ENCODE measurements at regions not wholly inside any gene's neighbourhood (a gene's known extent, or its start where the extent isn't known, plus 50 kb on each side); places are given as distances from the start of the nearest gene placed in this dataset.

DNA sequence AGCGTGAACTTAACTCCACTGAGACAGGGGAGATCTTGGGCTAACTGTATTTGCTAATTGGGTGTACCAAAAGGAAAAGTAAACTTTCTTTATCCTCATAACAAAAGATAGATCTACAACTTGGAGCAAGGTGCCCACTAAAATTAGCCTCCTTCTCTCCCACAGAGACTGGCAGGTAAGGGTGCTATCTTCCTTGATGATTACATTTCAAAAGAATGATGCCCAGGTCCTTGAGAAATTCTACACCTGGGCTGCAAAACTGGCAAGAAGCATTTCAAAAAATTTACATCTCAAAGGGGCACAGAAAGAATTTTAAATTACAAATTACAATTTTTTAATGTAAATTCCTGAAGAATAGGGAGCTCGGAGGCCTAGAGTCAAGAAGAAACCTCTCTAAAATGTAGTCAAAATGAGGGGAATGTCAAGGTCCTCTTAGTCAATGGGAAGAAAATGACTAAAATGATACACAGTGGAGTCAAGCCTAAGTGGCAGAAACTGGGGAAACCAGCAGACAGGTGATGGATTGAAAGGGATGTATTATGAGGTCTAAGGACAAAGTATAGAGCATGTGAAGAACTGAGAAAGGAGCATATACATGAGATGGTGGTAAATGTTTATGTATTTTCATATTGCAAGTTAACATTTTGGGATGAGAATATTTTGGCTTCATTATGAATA is 348.3 kb upstream of the TUSC1 start:
- TF ChIP-seq, protein P1, sequence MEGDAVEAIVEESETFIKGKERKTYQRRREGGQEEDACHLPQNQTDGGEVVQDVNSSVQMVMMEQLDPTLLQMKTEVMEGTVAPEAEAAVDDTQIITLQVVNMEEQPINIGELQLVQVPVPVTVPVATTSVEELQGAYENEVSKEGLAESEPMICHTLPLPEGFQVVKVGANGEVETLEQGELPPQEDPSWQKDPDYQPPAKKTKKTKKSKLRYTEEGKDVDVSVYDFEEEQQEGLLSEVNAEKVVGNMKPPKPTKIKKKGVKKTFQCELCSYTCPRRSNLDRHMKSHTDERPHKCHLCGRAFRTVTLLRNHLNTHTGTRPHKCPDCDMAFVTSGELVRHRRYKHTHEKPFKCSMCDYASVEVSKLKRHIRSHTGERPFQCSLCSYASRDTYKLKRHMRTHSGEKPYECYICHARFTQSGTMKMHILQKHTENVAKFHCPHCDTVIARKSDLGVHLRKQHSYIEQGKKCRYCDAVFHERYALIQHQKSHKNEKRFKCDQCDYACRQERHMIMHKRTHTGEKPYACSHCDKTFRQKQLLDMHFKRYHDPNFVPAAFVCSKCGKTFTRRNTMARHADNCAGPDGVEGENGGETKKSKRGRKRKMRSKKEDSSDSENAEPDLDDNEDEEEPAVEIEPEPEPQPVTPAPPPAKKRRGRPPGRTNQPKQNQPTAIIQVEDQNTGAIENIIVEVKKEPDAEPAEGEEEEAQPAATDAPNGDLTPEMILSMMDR (IDR thresholded peaks at IDR 0.05), result no peak
- TF ChIP-seq GATA2 (CRISPR knock-in tag; IDR thresholded peaks at IDR 0.05) (no peak), YY1 (IDR thresholded peaks at IDR 0.05; ENCODE audit: low read depth) (no peak), RFX5 (IDR thresholded peaks at IDR 0.05; ENCODE audit: low read length) (no peak), NFIC (IDR thresholded peaks at IDR 0.05; ENCODE audit: borderline replicate concordance) (no peak), RAD21 (IDR thresholded peaks at IDR 0.05; ENCODE audit: low read length) (no peak), MEF2A (IDR thresholded peaks at IDR 0.05; ENCODE audit: borderline replicate concordance, low read depth) (no peak), EP300 (IDR thresholded peaks at IDR 0.05; ENCODE audit: borderline replicate concordance in 1 of 2, low read depth in 1 of 2, low read length in 1 of 2) (no peak), SMC3 (IDR thresholded peaks at IDR 0.05; ENCODE audit: low read depth, low read length) (no peak)
- TF ChIP-seq, protein P2, sequence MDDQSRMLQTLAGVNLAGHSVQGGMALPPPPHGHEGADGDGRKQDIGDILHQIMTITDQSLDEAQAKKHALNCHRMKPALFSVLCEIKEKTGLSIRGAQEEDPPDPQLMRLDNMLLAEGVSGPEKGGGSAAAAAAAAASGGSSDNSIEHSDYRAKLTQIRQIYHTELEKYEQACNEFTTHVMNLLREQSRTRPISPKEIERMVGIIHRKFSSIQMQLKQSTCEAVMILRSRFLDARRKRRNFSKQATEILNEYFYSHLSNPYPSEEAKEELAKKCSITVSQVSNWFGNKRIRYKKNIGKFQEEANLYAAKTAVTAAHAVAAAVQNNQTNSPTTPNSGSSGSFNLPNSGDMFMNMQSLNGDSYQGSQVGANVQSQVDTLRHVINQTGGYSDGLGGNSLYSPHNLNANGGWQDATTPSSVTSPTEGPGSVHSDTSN (IDR thresholded peaks at IDR 0.05), result no peak
- TF ChIP-seq, protein P3, sequence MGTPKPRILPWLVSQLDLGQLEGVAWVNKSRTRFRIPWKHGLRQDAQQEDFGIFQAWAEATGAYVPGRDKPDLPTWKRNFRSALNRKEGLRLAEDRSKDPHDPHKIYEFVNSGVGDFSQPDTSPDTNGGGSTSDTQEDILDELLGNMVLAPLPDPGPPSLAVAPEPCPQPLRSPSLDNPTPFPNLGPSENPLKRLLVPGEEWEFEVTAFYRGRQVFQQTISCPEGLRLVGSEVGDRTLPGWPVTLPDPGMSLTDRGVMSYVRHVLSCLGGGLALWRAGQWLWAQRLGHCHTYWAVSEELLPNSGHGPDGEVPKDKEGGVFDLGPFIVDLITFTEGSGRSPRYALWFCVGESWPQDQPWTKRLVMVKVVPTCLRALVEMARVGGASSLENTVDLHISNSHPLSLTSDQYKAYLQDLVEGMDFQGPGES (IDR thresholded peaks at IDR 0.05; ENCODE audit: low read depth, low read length), result no peak
- TF ChIP-seq, protein P4, sequence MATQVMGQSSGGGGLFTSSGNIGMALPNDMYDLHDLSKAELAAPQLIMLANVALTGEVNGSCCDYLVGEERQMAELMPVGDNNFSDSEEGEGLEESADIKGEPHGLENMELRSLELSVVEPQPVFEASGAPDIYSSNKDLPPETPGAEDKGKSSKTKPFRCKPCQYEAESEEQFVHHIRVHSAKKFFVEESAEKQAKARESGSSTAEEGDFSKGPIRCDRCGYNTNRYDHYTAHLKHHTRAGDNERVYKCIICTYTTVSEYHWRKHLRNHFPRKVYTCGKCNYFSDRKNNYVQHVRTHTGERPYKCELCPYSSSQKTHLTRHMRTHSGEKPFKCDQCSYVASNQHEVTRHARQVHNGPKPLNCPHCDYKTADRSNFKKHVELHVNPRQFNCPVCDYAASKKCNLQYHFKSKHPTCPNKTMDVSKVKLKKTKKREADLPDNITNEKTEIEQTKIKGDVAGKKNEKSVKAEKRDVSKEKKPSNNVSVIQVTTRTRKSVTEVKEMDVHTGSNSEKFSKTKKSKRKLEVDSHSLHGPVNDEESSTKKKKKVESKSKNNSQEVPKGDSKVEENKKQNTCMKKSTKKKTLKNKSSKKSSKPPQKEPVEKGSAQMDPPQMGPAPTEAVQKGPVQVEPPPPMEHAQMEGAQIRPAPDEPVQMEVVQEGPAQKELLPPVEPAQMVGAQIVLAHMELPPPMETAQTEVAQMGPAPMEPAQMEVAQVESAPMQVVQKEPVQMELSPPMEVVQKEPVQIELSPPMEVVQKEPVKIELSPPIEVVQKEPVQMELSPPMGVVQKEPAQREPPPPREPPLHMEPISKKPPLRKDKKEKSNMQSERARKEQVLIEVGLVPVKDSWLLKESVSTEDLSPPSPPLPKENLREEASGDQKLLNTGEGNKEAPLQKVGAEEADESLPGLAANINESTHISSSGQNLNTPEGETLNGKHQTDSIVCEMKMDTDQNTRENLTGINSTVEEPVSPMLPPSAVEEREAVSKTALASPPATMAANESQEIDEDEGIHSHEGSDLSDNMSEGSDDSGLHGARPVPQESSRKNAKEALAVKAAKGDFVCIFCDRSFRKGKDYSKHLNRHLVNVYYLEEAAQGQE (IDR thresholded peaks at IDR 0.05; ENCODE audit: low read depth, low read length), result no peak
- TF ChIP-seq, protein P5, sequence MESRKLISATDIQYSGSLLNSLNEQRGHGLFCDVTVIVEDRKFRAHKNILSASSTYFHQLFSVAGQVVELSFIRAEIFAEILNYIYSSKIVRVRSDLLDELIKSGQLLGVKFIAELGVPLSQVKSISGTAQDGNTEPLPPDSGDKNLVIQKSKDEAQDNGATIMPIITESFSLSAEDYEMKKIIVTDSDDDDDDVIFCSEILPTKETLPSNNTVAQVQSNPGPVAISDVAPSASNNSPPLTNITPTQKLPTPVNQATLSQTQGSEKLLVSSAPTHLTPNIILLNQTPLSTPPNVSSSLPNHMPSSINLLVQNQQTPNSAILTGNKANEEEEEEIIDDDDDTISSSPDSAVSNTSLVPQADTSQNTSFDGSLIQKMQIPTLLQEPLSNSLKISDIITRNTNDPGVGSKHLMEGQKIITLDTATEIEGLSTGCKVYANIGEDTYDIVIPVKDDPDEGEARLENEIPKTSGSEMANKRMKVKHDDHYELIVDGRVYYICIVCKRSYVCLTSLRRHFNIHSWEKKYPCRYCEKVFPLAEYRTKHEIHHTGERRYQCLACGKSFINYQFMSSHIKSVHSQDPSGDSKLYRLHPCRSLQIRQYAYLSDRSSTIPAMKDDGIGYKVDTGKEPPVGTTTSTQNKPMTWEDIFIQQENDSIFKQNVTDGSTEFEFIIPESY (IDR thresholded peaks at IDR 0.05; ENCODE audit: borderline replicate concordance, low read depth), result no peak

Measured in SK-N-SH (cell line).